H1 (cell line): ENCODE measurements at regions not wholly inside any gene's neighbourhood (a gene's known extent, or its start where the extent isn't known, plus 50 kb on each side); places are given as distances from the start of the nearest gene placed in this dataset.

Experiments
- CTCF ChIA-PET: fragments of 300-600 bp; sonication (Branson Sonifier 250); formaldehyde crosslinking; loops from one replicate; lab custom pipeline; 2021; ENCODE audit not compliant: partially characterized antibody; lab: Charles Lee
- POLR2A ChIA-PET: fragments of 300-600 bp; sonication (Branson Sonifier 250); formaldehyde crosslinking; loops from one replicate; lab custom pipeline; 2021; ENCODE audit warnings: inconsistent platforms; ENCODE audit not compliant: partially characterized antibody; lab: Charles Lee
- DNase-seq, 2 experiments: peaks; one replicate each; pipeline versions ENCODE4 v3.0.0 to v3.0.0-alpha.2; 2010 to 2022; ENCODE audit warnings: low spot score in 2 of 2, low read depth in 1 of 2, mixed read lengths in 1 of 2
- FAIRE-seq: peaks from 2 replicates; lab custom pipeline; 2011; peaks lifted over from hg19 to GRCh38; lab: Jason Lieb, UNC
- H2AFZ ChIP-seq: 2 replicates; pipeline ENCODE4 v1.8.1; 2012; ENCODE audit warnings: low read length, inconsistent platforms
- H2AK5ac ChIP-seq: 2 replicates; pipeline ENCODE4 v1.6.1; 2013; ENCODE audit warnings: low read depth, low read length
- H2BK120ac ChIP-seq: replicated peaks from 2 replicates; pipeline ENCODE3; 2013; ENCODE audit warnings: low read depth, low read length, inconsistent platforms
- H2BK12ac ChIP-seq: 2 replicates; pipeline ENCODE4 v1.6.1; 2013; ENCODE audit warnings: low read depth, low read length
- H2BK15ac ChIP-seq: 2 replicates; pipeline ENCODE4 v1.6.1; 2013; ENCODE audit warnings: low read length
- H2BK20ac ChIP-seq: 2 replicates; pipeline ENCODE4 v1.6.1; 2013; ENCODE audit warnings: low read length
- H2BK5ac ChIP-seq: 2 replicates; pipeline ENCODE4 v1.6.1; 2013; ENCODE audit warnings: low read depth, low read length
- H3K14ac ChIP-seq: 2 replicates; pipeline ENCODE4 v1.6.1; 2013; ENCODE audit warnings: inconsistent platforms; ENCODE audit not compliant: insufficient read length
- H3K18ac ChIP-seq: 2 replicates; pipeline ENCODE4 v1.6.1; 2013; ENCODE audit warnings: low read length; ENCODE audit errors: extremely low read depth
- H3K23ac ChIP-seq: 2 replicates; pipeline ENCODE4 v1.6.1; 2013; ENCODE audit warnings: inconsistent platforms; ENCODE audit not compliant: insufficient read length
- H3K23me2 ChIP-seq: 2 replicates; pipeline ENCODE4 v1.6.1; 2013; ENCODE audit warnings: low read depth, low read length
- H3K27ac ChIP-seq: 2 replicates; pipeline ENCODE4 v1.6.1; 2011; ENCODE audit warnings: low read depth, low read length, inconsistent platforms
- H3K27me3 ChIP-seq, 4 experiments: replicated peaks in 1 of 4; 1 replicate in 1 of 4; 2 replicates in 3 of 4; pipeline versions ENCODE4 v1.6.1 to v1.8.1; 2011 to 2013; ENCODE audit warnings: low read length in 3 of 4, mild to moderate bottlenecking in 3 of 4, inconsistent platforms in 2 of 4, mixed read lengths in 2 of 4, moderate library complexity in 1 of 4; ENCODE audit not compliant: control insufficient read depth in 3 of 4, insufficient read depth in 3 of 4; ENCODE audit errors: extremely low read depth in 1 of 4
- H3K36me3 ChIP-seq, 4 experiments: 2 replicates each; pipeline versions ENCODE4 v1.6.1 to v1.8.1; 2011 to 2013; ENCODE audit warnings: mild to moderate bottlenecking in 4 of 4, low read length in 3 of 4, moderate library complexity in 2 of 4, control low read depth in 1 of 4, inconsistent platforms in 1 of 4; ENCODE audit not compliant: insufficient read depth in 4 of 4, control insufficient read depth in 2 of 4
- H3K4ac ChIP-seq: replicated peaks from 2 replicates; pipeline ENCODE3; 2013; ENCODE audit warnings: low read length, low read depth, mixed read lengths, inconsistent platforms; ENCODE audit not compliant: insufficient read length
- H3K4me1 ChIP-seq, 4 experiments: replicated peaks in 1 of 4; 1 replicate in 1 of 4; 2 replicates in 3 of 4; pipeline versions ENCODE4 v1.6.1 to v1.8.1; 2011 to 2013; ENCODE audit warnings: low read length in 3 of 4, inconsistent platforms in 2 of 4, mixed read lengths in 1 of 4; ENCODE audit not compliant: insufficient read depth in 4 of 4, control insufficient read depth in 3 of 4
- H3K4me2 ChIP-seq, 2 experiments: 2 replicates each; pipeline versions ENCODE4 v1.6.1 to v1.8.1; 2011 to 2013; ENCODE audit warnings: low read depth in 2 of 2, low read length in 2 of 2, control low read depth in 1 of 2, inconsistent platforms in 1 of 2, mild to moderate bottlenecking in 1 of 2; ENCODE audit not compliant: insufficient read depth in 1 of 2
- H3K4me3 ChIP-seq, 4 experiments: fragments of 200-600, 300-600 bp in 1 of 4; sonication (generic), shearing (Covaris generic), sonication (Bioruptor Twin) in 1 of 4; 2 replicates each; pipeline versions ENCODE4 v1.5.1 to v1.8.1; 2011 to 2016; ENCODE audit warnings: low read length in 4 of 4, low read depth in 3 of 4, control low read depth in 2 of 4, inconsistent platforms in 2 of 4, mild to moderate bottlenecking in 2 of 4, mixed read lengths in 1 of 4, moderate library complexity in 1 of 4; ENCODE audit not compliant: insufficient read depth in 2 of 4; ENCODE audit errors: extremely low read depth in 1 of 4
- H3K56ac ChIP-seq: replicated peaks from 2 replicates; pipeline ENCODE3; 2013; ENCODE audit warnings: low read depth, mild to moderate bottlenecking, mixed read lengths, low read length, inconsistent platforms; ENCODE audit not compliant: insufficient read length
- H3K79me1 ChIP-seq: 2 replicates; pipeline ENCODE4 v1.6.1; 2013; ENCODE audit warnings: low read depth, low read length, control low read depth
- H3K79me2 ChIP-seq, 2 experiments: 2 replicates each; pipeline versions ENCODE4 v1.6.1 to v1.8.1; 2012 to 2013; ENCODE audit warnings: low read length in 2 of 2, mild to moderate bottlenecking in 2 of 2, inconsistent platforms in 1 of 2; ENCODE audit not compliant: insufficient read depth in 2 of 2, control insufficient read depth in 1 of 2
- H3K9ac ChIP-seq, 4 experiments: replicated peaks in 1 of 4; 1 replicate in 1 of 4; 2 replicates in 3 of 4; pipeline versions ENCODE4 v1.6.1 to v1.8.1; 2011 to 2013; ENCODE audit warnings: low read depth in 3 of 4, low read length in 3 of 4, control low read depth in 2 of 4, mild to moderate bottlenecking in 2 of 4, moderate library complexity in 2 of 4, inconsistent platforms in 1 of 4; ENCODE audit errors: extremely low read depth in 1 of 4
- H3K9me3 ChIP-seq, 2 experiments: 2 replicates each; pipeline versions ENCODE4 v1.6.1 to v1.8.1; 2012 to 2013; ENCODE audit warnings: mild to moderate bottlenecking in 2 of 2, moderate library complexity in 2 of 2, control low read depth in 1 of 2, inconsistent platforms in 1 of 2, low read depth in 1 of 2, low read length in 1 of 2, mixed read lengths in 1 of 2; ENCODE audit not compliant: insufficient read depth in 2 of 2
- H4K20me1 ChIP-seq, 2 experiments: replicated peaks in 1 of 2; 2 replicates each; pipeline versions ENCODE3 to v1.8.1; 2011 to 2013; ENCODE audit warnings: inconsistent platforms in 2 of 2, low read length in 2 of 2, mild to moderate bottlenecking in 1 of 2; ENCODE audit not compliant: insufficient read depth in 2 of 2, control insufficient read depth in 1 of 2
- H4K5ac ChIP-seq: 2 replicates; pipeline ENCODE4 v1.6.1; 2013; ENCODE audit warnings: low read length, low read depth, mixed read lengths, inconsistent platforms; ENCODE audit not compliant: insufficient read length
- H4K8ac ChIP-seq: 2 replicates; pipeline ENCODE4 v1.8.0; 2013; ENCODE audit warnings: mild to moderate bottlenecking, moderate library complexity, low read length, inconsistent platforms; ENCODE audit not compliant: insufficient read depth; ENCODE audit errors: extremely low read depth
- H4K91ac ChIP-seq: replicated peaks from 2 replicates; pipeline ENCODE3; 2013; ENCODE audit warnings: low read length, mixed read lengths, inconsistent platforms; ENCODE audit not compliant: insufficient read length
- CHD1 ChIP-seq: IDR thresholded peaks from 2 replicates; pipeline ENCODE4 v1.6.1; 2012; ENCODE audit warnings: low read depth, low read length, improper control_type of control experiment
- RAD21 ChIP-seq, 2 experiments: IDR thresholded peaks in 1 of 2; conservative IDR thresholded peaks in 1 of 2; 2 replicates each; pipeline ENCODE4 v1.6.1; 2011; ENCODE audit warnings: low read depth in 2 of 2, low read length in 2 of 2, improper control_type of control experiment in 1 of 2, inconsistent platforms in 1 of 2, mild to moderate bottlenecking in 1 of 2, moderate library complexity in 1 of 2
- SAP30 ChIP-seq: fragments of 300-600 bp; sonication (generic); IDR thresholded peaks from 2 replicates; pipeline ENCODE4 v1.7.1; 2012; ENCODE audit warnings: low read length, moderate library complexity, mild to moderate bottlenecking, inconsistent platforms; ENCODE audit not compliant: insufficient read depth, insufficient replicate concordance
- TAF1 ChIP-seq: IDR thresholded peaks from 2 replicates; pipeline ENCODE4 v1.6.1; 2011; ENCODE audit warnings: mild to moderate bottlenecking, low read depth, low read length
- WGBS, 2 experiments: shearing (Covaris generic) in 1 of 2; methylation state at CpG; one replicate each; pipeline versions ENCODE4 v1.1.6 to v1.1.7; 2013 to 2015; ENCODE audit warnings: low lambda C conversion rate in 2 of 2, mixed read lengths in 2 of 2, inconsistent platforms in 1 of 2, low coverage in 1 of 2, missing lambda C conversion rate in 1 of 2; ENCODE audit not compliant: insufficient replicate concordance in 2 of 2, insufficient coverage in 1 of 2, insufficient read length in 1 of 2; ENCODE audit errors: extremely low coverage in 1 of 2, missing lambda C conversion rate in 1 of 2; 5-methylcytosine and 5-hydroxymethylcytosine counted together

DNA sequence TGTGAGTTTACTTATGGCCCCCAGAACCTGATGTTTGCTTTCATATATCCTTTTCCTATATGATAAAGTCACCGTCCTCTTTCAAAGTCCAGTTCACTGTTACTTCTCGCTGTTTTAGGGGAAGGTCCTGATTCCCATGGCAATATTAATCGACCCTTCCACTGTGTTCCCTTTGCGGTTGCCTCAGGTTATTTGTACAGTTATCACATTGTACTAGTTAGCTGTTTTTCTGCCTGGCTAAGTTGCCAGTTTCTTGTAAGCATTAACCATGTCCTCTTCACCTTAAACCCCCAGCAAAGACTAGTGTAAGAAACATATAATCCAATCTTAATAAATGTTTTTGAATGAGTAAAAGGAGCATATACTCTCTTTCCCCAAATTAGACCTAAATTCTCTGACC is 115.0 kb upstream of the PPFIA2 start:
- no peak overlapping the region for H2BK12ac ChIP-seq
- H2BK20ac ChIP-seq: no peak overlapping the region
- H2BK5ac ChIP-seq: no peak overlapping the region
- no peak overlapping the region for H2AFZ ChIP-seq
- H3K9me3 ChIP-seq: no peaks in the 10 kb centered on the region
- H3K23me2 ChIP-seq: no peaks in the 10 kb centered on the region
- no peaks in the 10 kb centered on the region for H3K36me3 ChIP-seq
- H2BK120ac ChIP-seq: no peak overlapping the region
- no peak overlapping the region for H3K9ac ChIP-seq
- DNase-seq (no peak), FAIRE-seq (no peak)
- 83% methylated on average over 4 of the region's 4 CpGs; no CpG with 5 or more reads in 1 of the 2 experiments for WGBS, 2 experiments
- H3K14ac ChIP-seq: no peak overlapping the region
- no peak overlapping the region for H4K5ac ChIP-seq
- no peak overlapping the region for H4K91ac ChIP-seq
- H3K56ac ChIP-seq: no peak overlapping the region
- H3K4ac ChIP-seq: no peak overlapping the region
- H3K27ac ChIP-seq: no peak overlapping the region
- no peak overlapping the region for H3K18ac ChIP-seq
- H4K8ac ChIP-seq: no peak overlapping the region
- H3K4me1 ChIP-seq: peaks cover 0 to 4% (median 0%) of the 10 kb centered on the region in 4 experiments; a peak in 1 of 7 replicates
- no peaks in the 10 kb centered on the region for H3K27me3 ChIP-seq
- H3K79me1 ChIP-seq: no peaks in the 10 kb centered on the region
- no peak overlapping the region for H3K4me3 ChIP-seq
- no peaks in the 10 kb centered on the region for H4K20me1 ChIP-seq
- H2AK5ac ChIP-seq: no peak overlapping the region
- ChIA-PET CTCF (no interaction called here), POLR2A (no interaction called here)
- H3K4me2 ChIP-seq: no peak overlapping the region
- no peaks in the 10 kb centered on the region for H3K79me2 ChIP-seq
- H2BK15ac ChIP-seq: no peak overlapping the region
- no peak overlapping the region for H3K23ac ChIP-seq
- TF ChIP-seq TAF1: no peak
- no peak for TF ChIP-seq RAD21 (IDR thresholded peaks at IDR 0.05 in 1 of 2, conservative IDR thresholded peaks at IDR 0.05 in 1 of 2; ENCODE audit: low read depth in 2 of 2, low read length in 2 of 2)
- TF ChIP-seq CHD1: no peak
- no peak for TF ChIP-seq SAP30
